Fibroblast of lung (primary cell): ENCODE measurements at regions not wholly inside any gene's neighbourhood (a gene's known extent, or its start where the extent isn't known, plus 50 kb on each side); places are given as distances from the start of the nearest gene placed in this dataset.

Experiments used
- DNase-seq, 2 donors: peaks; one replicate each; pipeline versions ENCODE4 v3.0.0 to v3.0.0-alpha.2; 2010; ENCODE audit warnings: low read depth in 2 of 2
- H2AFZ ChIP-seq: 2 replicates; pipeline ENCODE4 v1.5.1; 2012; ENCODE audit warnings: low read length, control low read depth, inconsistent platforms
- H3K27ac ChIP-seq: 2 replicates; pipeline ENCODE4 v1.5.1; 2011; ENCODE audit warnings: low read length, control low read depth; ENCODE audit not compliant: insufficient read depth
- H3K27me3 ChIP-seq: 2 replicates; pipeline ENCODE4 v1.5.1; 2011; ENCODE audit warnings: mild to moderate bottlenecking, low read length; ENCODE audit not compliant: control insufficient read depth, insufficient read depth
- H3K36me3 ChIP-seq: 2 replicates; pipeline ENCODE4 v1.5.1; 2011; ENCODE audit warnings: low read length; ENCODE audit not compliant: control insufficient read depth, insufficient read depth
- H3K4me1 ChIP-seq: 2 replicates; pipeline ENCODE4 v1.5.1; 2011; ENCODE audit warnings: low read length; ENCODE audit not compliant: control insufficient read depth, insufficient read depth; ENCODE audit errors: extremely low read depth
- H3K4me2 ChIP-seq: 2 replicates; pipeline ENCODE4 v1.5.1; 2011; ENCODE audit warnings: low read length, control low read depth; ENCODE audit not compliant: insufficient read depth; ENCODE audit errors: extremely low read depth
- H3K4me3 ChIP-seq, 4 experiments: fragments of 200-600 bp in 1 of 4; sonication (generic) in 1 of 4; replicated peaks in 1 of 4; 2 replicates each; pipeline ENCODE4 v1.5.1; 2011 to 2016; ENCODE audit warnings: low read length in 4 of 4, low read depth in 3 of 4, mild to moderate bottlenecking in 3 of 4, control low read depth in 2 of 4, inconsistent platforms in 1 of 4, mixed read lengths in 1 of 4; ENCODE audit not compliant: insufficient read depth in 1 of 4; ENCODE audit errors: control extremely low read depth in 1 of 4
- H3K79me2 ChIP-seq: 2 replicates; pipeline ENCODE4 v1.5.1; 2012; ENCODE audit warnings: mild to moderate bottlenecking, low read length, inconsistent platforms; ENCODE audit not compliant: control insufficient read depth, insufficient read depth
- H3K9ac ChIP-seq: 2 replicates; pipeline ENCODE4 v1.5.1; 2011; ENCODE audit warnings: mild to moderate bottlenecking, low read length, control low read depth; ENCODE audit not compliant: insufficient read depth
- H3K9me3 ChIP-seq: 2 replicates; pipeline ENCODE4 v1.5.1; 2012; ENCODE audit warnings: low read depth, low read length; ENCODE audit not compliant: control insufficient read depth, insufficient read depth
- H4K20me1 ChIP-seq: 2 replicates; pipeline ENCODE4 v1.5.1; 2011; ENCODE audit warnings: low read length; ENCODE audit not compliant: control insufficient read depth, insufficient read depth; ENCODE audit errors: extremely low read depth
- EZH2 ChIP-seq: IDR thresholded peaks from 2 replicates; pipeline ENCODE4 v1.5.1; 2012; ENCODE audit warnings: low read length, control low read depth, mild to moderate bottlenecking; ENCODE audit errors: missing control alignments
- TF ChIP-seq, protein P1 (sequence below), 2 donors: IDR thresholded peaks in 1 of 2; conservative IDR thresholded peaks in 1 of 2; 1 replicate in 1 of 2; 2 replicates in 1 of 2; pipeline ENCODE4 v1.5.1; 2011 to 2012; ENCODE audit warnings: low read length in 2 of 2, control low read depth in 1 of 2, inconsistent platforms in 1 of 2, low read depth in 1 of 2, mild to moderate bottlenecking in 1 of 2

GRCh38 chr1:90186506-90187322, 191.8 kb downstream of the ZNF326 start:
- H3K4me1 ChIP-seq, result no peaks in the 10 kb centered on the region
- H3K36me3 ChIP-seq, result no peaks in the 10 kb centered on the region
- H3K4me2 ChIP-seq, result no peak overlapping the region
- H3K4me3 ChIP-seq, result no peak overlapping the region
- no peaks in the 10 kb centered on the region for H4K20me1 ChIP-seq
- DNase-seq, result no peak
- no peak for TF ChIP-seq EZH2
- TF ChIP-seq, protein P1, sequence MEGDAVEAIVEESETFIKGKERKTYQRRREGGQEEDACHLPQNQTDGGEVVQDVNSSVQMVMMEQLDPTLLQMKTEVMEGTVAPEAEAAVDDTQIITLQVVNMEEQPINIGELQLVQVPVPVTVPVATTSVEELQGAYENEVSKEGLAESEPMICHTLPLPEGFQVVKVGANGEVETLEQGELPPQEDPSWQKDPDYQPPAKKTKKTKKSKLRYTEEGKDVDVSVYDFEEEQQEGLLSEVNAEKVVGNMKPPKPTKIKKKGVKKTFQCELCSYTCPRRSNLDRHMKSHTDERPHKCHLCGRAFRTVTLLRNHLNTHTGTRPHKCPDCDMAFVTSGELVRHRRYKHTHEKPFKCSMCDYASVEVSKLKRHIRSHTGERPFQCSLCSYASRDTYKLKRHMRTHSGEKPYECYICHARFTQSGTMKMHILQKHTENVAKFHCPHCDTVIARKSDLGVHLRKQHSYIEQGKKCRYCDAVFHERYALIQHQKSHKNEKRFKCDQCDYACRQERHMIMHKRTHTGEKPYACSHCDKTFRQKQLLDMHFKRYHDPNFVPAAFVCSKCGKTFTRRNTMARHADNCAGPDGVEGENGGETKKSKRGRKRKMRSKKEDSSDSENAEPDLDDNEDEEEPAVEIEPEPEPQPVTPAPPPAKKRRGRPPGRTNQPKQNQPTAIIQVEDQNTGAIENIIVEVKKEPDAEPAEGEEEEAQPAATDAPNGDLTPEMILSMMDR (conservative IDR thresholded peaks at IDR 0.05 in 1 of 2, IDR thresholded peaks at IDR 0.05 in 1 of 2; ENCODE audit: low read depth in 1 of 2, low read length in 2 of 2), result no peak
- H3K79me2 ChIP-seq, result no peaks in the 10 kb centered on the region
- no peak overlapping the region for H2AFZ ChIP-seq
- no peak overlapping the region for H3K9ac ChIP-seq
- no peak overlapping the region for H3K27ac ChIP-seq
- H3K9me3 ChIP-seq, result no peaks in the 10 kb centered on the region
- H3K27me3 ChIP-seq, result no peaks in the 10 kb centered on the region

DNA sequence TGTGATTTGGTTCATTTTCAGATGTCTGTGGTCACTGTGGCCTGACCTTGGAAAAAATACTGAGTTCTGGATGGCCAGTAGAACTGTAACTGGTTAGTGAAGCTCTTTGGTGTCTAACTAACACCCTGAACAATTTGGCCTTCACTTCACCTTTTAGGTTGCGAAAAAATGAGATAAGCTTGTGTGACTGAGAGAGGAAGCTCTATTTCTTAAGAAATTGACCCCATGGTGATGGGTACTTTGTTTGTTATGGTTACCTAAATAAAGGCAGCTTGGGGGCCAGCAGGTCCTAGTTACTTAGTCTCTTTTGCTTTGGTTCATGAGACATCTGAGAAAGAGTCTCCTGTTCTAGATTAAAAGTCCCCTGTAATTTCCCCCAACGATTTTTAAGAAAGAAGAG, 181.6 kb downstream of the ZNF326 start:
- DNase-seq, result no peak
- no peak for TF ChIP-seq EZH2
- TF ChIP-seq, protein P1 (conservative IDR thresholded peaks at IDR 0.05 in 1 of 2, IDR thresholded peaks at IDR 0.05 in 1 of 2; ENCODE audit: low read depth in 1 of 2, low read length in 2 of 2), result no peak
- no peak overlapping the region for H2AFZ ChIP-seq

GRCh38 chr1:90175490-90176167, 180.7 kb downstream of the ZNF326 start:
- Histone ChIP-seq H3K36me3 (no peaks in the 10 kb centered on the region), H3K9me3 (no peaks in the 10 kb centered on the region), H3K27ac (no peak overlapping the region), H3K79me2 (no peaks in the 10 kb centered on the region), H3K4me3 (no peak overlapping the region), H3K4me1 (no peaks in the 10 kb centered on the region), H2AFZ (no peak overlapping the region), H3K27me3 (no peaks in the 10 kb centered on the region), H3K9ac (no peak overlapping the region), H4K20me1 (no peaks in the 10 kb centered on the region), H3K4me2 (no peak overlapping the region)
- TF ChIP-seq, protein P1 (conservative IDR thresholded peaks at IDR 0.05 in 1 of 2, IDR thresholded peaks at IDR 0.05 in 1 of 2; ENCODE audit: low read depth in 1 of 2, low read length in 2 of 2), result no peak
- DNase-seq, result no peak

More for the DNA sequence above, 181.6 kb downstream of the ZNF326 start:
- Histone ChIP-seq H3K9ac (no peak overlapping the region), H3K4me3 (no peak overlapping the region), H3K27me3 (no peaks in the 10 kb centered on the region), H4K20me1 (no peaks in the 10 kb centered on the region), H3K4me2 (no peak overlapping the region), H3K4me1 (no peaks in the 10 kb centered on the region), H3K36me3 (no peaks in the 10 kb centered on the region), H3K27ac (no peak overlapping the region), H3K9me3 (no peaks in the 10 kb centered on the region), H3K79me2 (no peaks in the 10 kb centered on the region)
